ENCODE measurements at regions not wholly inside any gene's neighbourhood (a gene's known extent, or its start where the extent isn't known, plus 50 kb on each side); places are given as distances from the start of the nearest gene placed in this dataset.

DNA sequence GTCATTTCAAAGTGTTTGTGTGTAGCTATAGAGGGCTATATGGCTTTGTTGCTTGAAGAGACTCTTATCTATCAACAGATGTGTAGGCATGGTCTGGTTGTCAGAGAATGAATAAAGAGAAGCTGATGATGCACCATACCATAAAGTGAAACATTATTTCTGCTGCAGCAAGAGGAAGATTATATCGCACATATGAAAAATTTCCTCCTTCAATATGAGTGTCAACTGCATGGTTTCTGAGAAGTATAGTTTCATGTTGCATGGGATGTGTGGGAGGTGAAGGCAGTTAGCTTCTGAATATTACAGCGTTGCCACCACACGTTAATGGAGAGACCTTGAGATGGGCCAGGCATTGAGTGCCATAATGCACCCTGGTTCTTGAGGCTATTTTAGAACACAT is 217.9 kb downstream of the SATB1 start:
- Histone ChIP-seq H3K4ac (replicated peaks; ENCODE audit: insufficient read length, low read depth, low read length) (no peak overlapping the region), H3K9ac (replicated peaks in 1 of 4; ENCODE audit: extremely low read depth in 1 of 4, low read depth in 3 of 4, low read length in 3 of 4) (no peak overlapping the region), H4K8ac (ENCODE audit: extremely low read depth, insufficient read depth, low read length) (no peak overlapping the region), H2AFZ (ENCODE audit: low read length) (no peak overlapping the region), H3K79me2 (ENCODE audit: control insufficient read depth in 1 of 2, insufficient read depth in 2 of 2, low read length in 2 of 2) (no peaks in the 10 kb centered on the region), H2BK15ac (ENCODE audit: low read length) (no peak overlapping the region), H3K79me1 (ENCODE audit: low read depth, low read length) (no peaks in the 10 kb centered on the region), H4K5ac (ENCODE audit: insufficient read length, low read depth, low read length) (no peak overlapping the region), H3K23ac (ENCODE audit: insufficient read length) (no peak overlapping the region), H2AK5ac (ENCODE audit: low read depth, low read length) (no peak overlapping the region), H3K14ac (ENCODE audit: insufficient read length) (no peak overlapping the region), H3K4me3 (ENCODE audit: extremely low read depth in 1 of 4, insufficient read depth in 2 of 4, low read depth in 3 of 4, low read length in 4 of 4) (no peak overlapping the region), H4K91ac (replicated peaks; ENCODE audit: insufficient read length, low read length) (no peak overlapping the region), H3K36me3 (ENCODE audit: control insufficient read depth in 2 of 4, insufficient read depth in 4 of 4, low read length in 3 of 4) (no peaks in the 10 kb centered on the region), H4K20me1 (replicated peaks in 1 of 2; ENCODE audit: control insufficient read depth in 1 of 2, insufficient read depth in 2 of 2, low read length in 2 of 2) (no peaks in the 10 kb centered on the region), H3K18ac (ENCODE audit: extremely low read depth, low read length) (no peak overlapping the region), H2BK5ac (ENCODE audit: low read depth, low read length) (no peak overlapping the region), H3K9me3 (ENCODE audit: insufficient read depth in 2 of 2, low read depth in 1 of 2, low read length in 1 of 2) (no peaks in the 10 kb centered on the region), H3K23me2 (ENCODE audit: low read depth, low read length) (no peaks in the 10 kb centered on the region; the same call in 1 of the 2 replicates), H3K27ac (ENCODE audit: low read depth, low read length) (no peak overlapping the region), H2BK12ac (ENCODE audit: low read depth, low read length) (no peak overlapping the region), H3K4me1 (replicated peaks in 1 of 4; ENCODE audit: control insufficient read depth in 3 of 4, insufficient read depth in 4 of 4, low read length in 3 of 4) (peaks cover 0 to 3% (median under 1%) of the 10 kb centered on the region in 4 experiments; a peak in 2 of 7 replicates), H3K4me2 (ENCODE audit: insufficient read depth in 1 of 2, low read depth in 2 of 2, low read length in 2 of 2) (no peak overlapping the region), H2BK20ac (ENCODE audit: low read length) (no peak overlapping the region), H2BK120ac (replicated peaks; ENCODE audit: low read depth, low read length) (no peak overlapping the region), H3K27me3 (replicated peaks in 1 of 4; ENCODE audit: control insufficient read depth in 3 of 4, extremely low read depth in 1 of 4, insufficient read depth in 3 of 4, low read length in 3 of 4) (no peaks in the 10 kb centered on the region), H3K56ac (replicated peaks; ENCODE audit: insufficient read length, low read depth, low read length) (no peak overlapping the region)
- FAIRE-seq (no peak), DNase-seq (ENCODE audit: low read depth in 1 of 2, low spot score in 2 of 2) (no peak)
- WGBS, 2 experiments (ENCODE audit: extremely low coverage in 1 of 2, insufficient coverage in 1 of 2, insufficient read length in 1 of 2, insufficient replicate concordance in 2 of 2, low coverage in 1 of 2, low lambda C conversion rate in 2 of 2, missing lambda C conversion rate in 1 of 2): 92% methylated on average over 3 of the region's 3 CpGs; no CpG with 5 or more reads in 1 of the 2 experiments
- no peak for TF ChIP-seq HDAC6 (IDR thresholded peaks at IDR 0.05; ENCODE audit: low read depth, low read length)
- no peak for TF ChIP-seq EGR1 (IDR thresholded peaks at IDR 0.05; ENCODE audit: borderline replicate concordance, low read depth, low read length)
- TF ChIP-seq TAF1 (IDR thresholded peaks at IDR 0.05; ENCODE audit: low read depth, low read length): no peak
- TF ChIP-seq CTBP2 (IDR thresholded peaks at IDR 0.05; ENCODE audit: borderline replicate concordance, insufficient read depth, insufficient read length, low read length): no peak
- no peak for TF ChIP-seq TEAD4 (IDR thresholded peaks at IDR 0.05; ENCODE audit: low read depth, low read length)
- TF ChIP-seq GTF2F1 (IDR thresholded peaks at IDR 0.05; ENCODE audit: borderline replicate concordance, low read depth, low read length): no peak
- TF ChIP-seq CHD2 (IDR thresholded peaks at IDR 0.05; ENCODE audit: low read length): no peak
- no peak for TF ChIP-seq RAD21 (IDR thresholded peaks at IDR 0.05 in 1 of 2, conservative IDR thresholded peaks at IDR 0.05 in 1 of 2; ENCODE audit: low read depth in 2 of 2, low read length in 2 of 2)
- no peak for TF ChIP-seq GABPA (IDR thresholded peaks at IDR 0.05; ENCODE audit: borderline replicate concordance, insufficient read depth, low read length)
- no peak for TF ChIP-seq CREB1 (IDR thresholded peaks at IDR 0.05)
- no peak for TF ChIP-seq SP2 (IDR thresholded peaks at IDR 0.05; ENCODE audit: low read length)
- TF ChIP-seq, protein P1, sequence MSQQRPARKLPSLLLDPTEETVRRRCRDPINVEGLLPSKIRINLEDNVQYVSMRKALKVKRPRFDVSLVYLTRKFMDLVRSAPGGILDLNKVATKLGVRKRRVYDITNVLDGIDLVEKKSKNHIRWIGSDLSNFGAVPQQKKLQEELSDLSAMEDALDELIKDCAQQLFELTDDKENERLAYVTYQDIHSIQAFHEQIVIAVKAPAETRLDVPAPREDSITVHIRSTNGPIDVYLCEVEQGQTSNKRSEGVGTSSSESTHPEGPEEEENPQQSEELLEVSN (IDR thresholded peaks at IDR 0.05): no peak
- no peak for TF ChIP-seq SIX5 (IDR thresholded peaks at IDR 0.05; ENCODE audit: low read depth, low read length)
- TF ChIP-seq KDM5A (IDR thresholded peaks at IDR 0.05; ENCODE audit: low read length): no peak
- no peak for TF ChIP-seq FOSL1 (IDR thresholded peaks at IDR 0.05; ENCODE audit: insufficient read depth, low read depth, low read length)
- CTCF ChIA-PET (ENCODE audit: partially characterized antibody): interaction anchor here (0.9 kb wide), 1 partner anchor 313 kb away, joined by 3 read pairs; no protein-coding TSS in a partner anchor
- POLR2A ChIA-PET (ENCODE audit: partially characterized antibody): no interaction called here

All from H1 (cell line).